ENCODE measurements at regions not wholly inside any gene's neighbourhood (a gene's known extent, or its start where the extent isn't known, plus 50 kb on each side); places are given as distances from the start of the nearest gene placed in this dataset.
"Not testable (repeated sequence)": the region's sequence is repeated elsewhere in the genome, so short reads cannot be mapped to it uniquely, and the experiment has no call there.

- no peaks in the 10 kb centered on the region for H3K9me3 ChIP-seq
- TF ChIP-seq POLR2AphosphoS5 (IDR thresholded peaks at IDR 0.05) = no peak
- no peak for TF ChIP-seq EP300 (IDR thresholded peaks at IDR 0.05; ENCODE audit: low read depth)
- TF ChIP-seq POLR2A (IDR thresholded peaks at IDR 0.05) = no peak
- in situ Hi-C loops (cut with MboI; ENCODE audit: low pct_ligation_motif_present in 1 of 4, low pct_unique_long_range_greater_than_20kb in 1 of 4, low sequenced_read_pairs in 3 of 4) = no loop called here
Observed at GRCh38 chr5:50320131-50320749, 120.8 kb downstream of the EMB start.

GRCh38 chr5:50318220-50318619 lies 122.9 kb downstream of the EMB start:
- whole genome bisulfite sequencing, 2 donors (ENCODE audit: low coverage in 1 of 2) = 73 to 83% methylated on average over 1 of the region's 1 CpG
- no peaks in the 10 kb centered on the region for H3K36me3 ChIP-seq
- H3K27ac ChIP-seq = no peak overlapping the region
- no peak for TF ChIP-seq POLR2AphosphoS5 (IDR thresholded peaks at IDR 0.05)
- TF ChIP-seq CTCF (IDR thresholded peaks at IDR 0.05) = no peak
- DNase-seq = no peak
- intact Hi-C loops (cut with DNase I; ENCODE audit: low total_unique reads) (no loop called here), in situ Hi-C loops (cut with MboI; ENCODE audit: low pct_ligation_motif_present in 1 of 4, low pct_unique_long_range_greater_than_20kb in 1 of 4, low sequenced_read_pairs in 3 of 4) (no loop called here)
- H3K27me3 ChIP-seq = no peaks in the 10 kb centered on the region
- no peak overlapping the region for H3K4me3 ChIP-seq
- H3K9me3 ChIP-seq = no peaks in the 10 kb centered on the region
- H3K4me1 ChIP-seq = no peaks in the 10 kb centered on the region

More at GRCh38 chr5:50320131-50320749, 120.8 kb downstream of the EMB start:
- no peaks in the 10 kb centered on the region for H3K36me3 ChIP-seq
- intact Hi-C loops (cut with DNase I; ENCODE audit: low total_unique reads) = no loop called here
- H3K27ac ChIP-seq = no peak overlapping the region
- H3K4me1 ChIP-seq = no peaks in the 10 kb centered on the region
- no peak overlapping the region for H3K4me3 ChIP-seq
- WGBS, 2 donors (ENCODE audit: low coverage in 1 of 2) = 56 to 86% methylated on average over 1 of the region's 1 CpG
- H3K27me3 ChIP-seq = no peaks in the 10 kb centered on the region
- DNase-seq = no peak

GRCh38 chr5:50306488-50306887 lies 134.6 kb downstream of the EMB start:
- H3K27me3 ChIP-seq; H3K27ac ChIP-seq; H3K4me3 ChIP-seq; in situ Hi-C loops (cut with MboI; ENCODE audit: low pct_ligation_motif_present in 1 of 4, low pct_unique_long_range_greater_than_20kb in 1 of 4, low sequenced_read_pairs in 3 of 4); H3K36me3 ChIP-seq; intact Hi-C loops (cut with DNase I; ENCODE audit: low total_unique reads); H3K9me3 ChIP-seq; H3K4me1 ChIP-seq; DNase-seq: not testable (repeated sequence)
- 66 to 67% methylated on average over 4 of the region's 4 CpGs for WGBS, 2 donors (ENCODE audit: low coverage in 1 of 2)

GRCh38 chr5:50302815-50303490 lies 138.1 kb downstream of the EMB start:
- H3K27me3 ChIP-seq = no peaks in the 10 kb centered on the region
- H3K36me3 ChIP-seq = no peaks in the 10 kb centered on the region
- H3K4me1 ChIP-seq = no peaks in the 10 kb centered on the region
- H3K9me3 ChIP-seq = peaks cover 0 to 3% of the 10 kb centered on the region in 2 donors
- WGBS, 2 donors (ENCODE audit: low coverage in 1 of 2) = 83 to 90% methylated on average over 2 to 3 of the region's 3 CpGs
- in situ Hi-C loops (cut with MboI; ENCODE audit: low pct_ligation_motif_present in 1 of 4, low pct_unique_long_range_greater_than_20kb in 1 of 4, low sequenced_read_pairs in 3 of 4) = no loop called here
- intact Hi-C loops (cut with DNase I; ENCODE audit: low total_unique reads) = no loop called here
- TF ChIP-seq CTCF (IDR thresholded peaks at IDR 0.05) (no peak), EP300 (IDR thresholded peaks at IDR 0.05; ENCODE audit: low read depth) (no peak)
- no peak for DNase-seq
- H3K27ac ChIP-seq = no peak overlapping the region
- no peak overlapping the region for H3K4me3 ChIP-seq

GRCh38 chr5:50301756-50302155 lies 139.3 kb downstream of the EMB start:
- Histone ChIP-seq H3K4me1 (no peaks in the 10 kb centered on the region), H3K4me3 (no peak overlapping the region), H3K36me3 (no peaks in the 10 kb centered on the region), H3K9me3 (peaks cover 0 to 3% of the 10 kb centered on the region in 2 donors), H3K27ac (no peak overlapping the region), H3K27me3 (no peaks in the 10 kb centered on the region)
- intact Hi-C loops (cut with DNase I; ENCODE audit: low total_unique reads) = no loop called here
- TF ChIP-seq EP300 (IDR thresholded peaks at IDR 0.05; ENCODE audit: low read depth) (no peak), CTCF (IDR thresholded peaks at IDR 0.05) (no peak), POLR2A (IDR thresholded peaks at IDR 0.05) (no peak)
- in situ Hi-C loops (cut with MboI; ENCODE audit: low pct_ligation_motif_present in 1 of 4, low pct_unique_long_range_greater_than_20kb in 1 of 4, low sequenced_read_pairs in 3 of 4) = no loop called here
- DNase-seq = no peak
- 18 to 26% methylated on average over 1 of the region's 1 CpG for WGBS, 2 donors (ENCODE audit: low coverage in 1 of 2)
